ENCODE measurements at regions not wholly inside any gene's neighbourhood (a gene's known extent, or its start where the extent isn't known, plus 50 kb on each side); places are given as distances from the start of the nearest gene placed in this dataset.

GRCh38 chr6:12229332-12229731, 60.8 kb upstream of the EDN1 start:
- Histone ChIP-seq H3K9ac (ENCODE audit: extremely low read depth, insufficient read length, low read length) (no peak overlapping the region), H4K20me1 (ENCODE audit: control insufficient read depth, insufficient read depth, insufficient read length) (no peaks in the 10 kb centered on the region), H2BK15ac (ENCODE audit: low read depth, low read length) (no peak overlapping the region), H3K79me2 (ENCODE audit: insufficient read depth, low read length) (no peaks in the 10 kb centered on the region), H3K9me3 (ENCODE audit: control insufficient read depth, low read depth, low read length) (no peaks in the 10 kb centered on the region), H3K4ac (ENCODE audit: low read depth, low read length) (no peak overlapping the region), H3K27ac (ENCODE audit: insufficient read length, low read depth, low read length) (no peak overlapping the region), H2BK120ac (ENCODE audit: low read depth, low read length, poor library complexity, severe bottlenecking) (no peak overlapping the region), H4K91ac (ENCODE audit: insufficient read length, low read depth, low read length) (no peak overlapping the region), H2BK5ac (ENCODE audit: insufficient read length, low read length) (no peak overlapping the region), H3K4me1 (ENCODE audit: insufficient read depth, low read length) (no peaks in the 10 kb centered on the region), H2AK5ac (ENCODE audit: insufficient read length, low read length) (no peak overlapping the region), H3K56ac (ENCODE audit: insufficient read length, low read depth, low read length) (no peak overlapping the region), H3T11ph (ENCODE audit: low read length) (no peak overlapping the region), H4K8ac (replicated peaks; ENCODE audit: insufficient read length, low read depth, low read length) (no peak overlapping the region), H3K79me1 (ENCODE audit: insufficient read depth, low read depth, low read length, poor library complexity, severe bottlenecking) (no peaks in the 10 kb centered on the region), H3K23me2 (ENCODE audit: insufficient read length, low read depth, low read length, poor library complexity, severe bottlenecking) (no peaks in the 10 kb centered on the region), H2BK20ac (ENCODE audit: low read depth, low read length, poor library complexity, severe bottlenecking) (no peak overlapping the region), H3K23ac (ENCODE audit: insufficient read length, low read depth, low read length) (no peak overlapping the region), H2AFZ (ENCODE audit: low read length) (no peak overlapping the region), H3K14ac (ENCODE audit: insufficient read depth, low read length) (no peak overlapping the region), H3K27me3 (ENCODE audit: insufficient read depth, low read length) (no peaks in the 10 kb centered on the region), H3K18ac (ENCODE audit: insufficient read length, low read depth, low read length) (no peak overlapping the region), H3K4me2 (ENCODE audit: insufficient read depth, insufficient read length, low read length) (no peak overlapping the region), H2BK12ac (ENCODE audit: insufficient read length, low read depth, low read length) (no peak overlapping the region), H4K5ac (ENCODE audit: insufficient read length, low read depth, low read length) (no peak overlapping the region)
- 100% methylated on average over 1 of the region's 1 CpG for WGBS (ENCODE audit: extremely low coverage, insufficient read length, low lambda C conversion rate)
- Mint-ChIP-seq H3K9me3 (no peaks in the 10 kb centered on the region), H3K27me3 (ENCODE audit: low read depth) (no peaks in the 10 kb centered on the region), H3K4me3 (no peak overlapping the region), H3K27ac (no peak overlapping the region), H3K36me3 (ENCODE audit: insufficient read depth in 1 of 3, low read depth in 3 of 3) (no peaks in the 10 kb centered on the region), H3K4me1 (peaks cover 16 to 18% of the 10 kb centered on the region in 2 experiments)
- no peak for TF ChIP-seq CTCF (conservative IDR thresholded peaks at IDR 0.05)
- no peak for DNase-seq
